ENCODE measurements at regions not wholly inside any gene's neighbourhood (a gene's known extent, or its start where the extent isn't known, plus 50 kb on each side); places are given as distances from the start of the nearest gene placed in this dataset.
A peak's percentile ranks its signal among the peaks of the same experiment; 100 is the strongest.
"Not testable (repeated sequence)": the region's sequence is repeated elsewhere in the genome, so short reads cannot be mapped to it uniquely, and the experiment has no call there.

DNA sequence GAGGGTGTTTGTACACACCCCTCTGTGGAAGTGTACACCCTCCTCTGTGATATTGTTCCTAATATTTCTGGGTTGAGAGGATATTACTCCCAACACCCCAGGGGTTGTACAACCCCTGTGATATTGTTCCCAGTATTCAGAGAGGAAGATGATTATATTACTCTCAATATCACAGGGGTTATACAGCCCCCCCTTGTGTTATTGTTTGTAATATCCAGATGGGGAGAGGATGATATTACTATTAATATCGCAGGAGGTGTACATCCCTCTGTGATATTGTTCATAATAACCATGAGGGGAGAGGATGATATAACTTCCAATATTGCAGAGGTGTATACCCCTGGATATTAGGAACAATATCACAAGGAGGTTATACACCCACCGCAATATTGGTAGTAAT is 566.1 kb upstream of the MIS18BP1 start:
- DNase-seq (ENCODE audit: low spot score) = no peak
- in situ Hi-C loops (cut with MboI; ENCODE audit: low pct_unique_long_range_greater_than_20kb, low sequenced_read_pairs, unreplicated experiment) = no loop called here
- no peak for TF ChIP-seq CTCF (IDR thresholded peaks at IDR 0.05; ENCODE audit: extremely low read depth, insufficient read depth, missing control alignments)

DNA sequence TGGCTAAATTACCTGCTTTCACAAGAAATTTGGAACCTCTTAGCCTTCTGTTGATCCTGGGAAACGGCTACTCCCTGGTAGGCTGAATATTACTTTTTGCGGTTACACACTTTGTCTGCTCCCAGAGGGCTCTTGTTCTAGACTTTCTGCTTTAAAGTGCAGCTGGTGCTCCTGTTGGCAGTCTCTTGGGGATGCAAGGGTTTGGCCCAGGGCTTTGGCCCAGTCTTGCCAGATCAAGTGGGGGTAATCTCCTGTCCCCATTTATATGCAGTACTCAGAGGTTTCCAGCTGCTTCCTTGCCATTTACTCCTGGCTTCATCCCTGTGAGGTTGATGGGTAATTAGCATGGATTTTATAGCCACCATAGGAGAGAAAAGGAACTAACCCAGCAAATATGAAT is 558.2 kb upstream of the MIS18BP1 start:
- no peak for DNase-seq (ENCODE audit: low spot score)
- in situ Hi-C loops (cut with MboI; ENCODE audit: low pct_unique_long_range_greater_than_20kb, low sequenced_read_pairs, unreplicated experiment) = no loop called here
- no peak for TF ChIP-seq CTCF (IDR thresholded peaks at IDR 0.05; ENCODE audit: extremely low read depth, insufficient read depth, missing control alignments)

DNA sequence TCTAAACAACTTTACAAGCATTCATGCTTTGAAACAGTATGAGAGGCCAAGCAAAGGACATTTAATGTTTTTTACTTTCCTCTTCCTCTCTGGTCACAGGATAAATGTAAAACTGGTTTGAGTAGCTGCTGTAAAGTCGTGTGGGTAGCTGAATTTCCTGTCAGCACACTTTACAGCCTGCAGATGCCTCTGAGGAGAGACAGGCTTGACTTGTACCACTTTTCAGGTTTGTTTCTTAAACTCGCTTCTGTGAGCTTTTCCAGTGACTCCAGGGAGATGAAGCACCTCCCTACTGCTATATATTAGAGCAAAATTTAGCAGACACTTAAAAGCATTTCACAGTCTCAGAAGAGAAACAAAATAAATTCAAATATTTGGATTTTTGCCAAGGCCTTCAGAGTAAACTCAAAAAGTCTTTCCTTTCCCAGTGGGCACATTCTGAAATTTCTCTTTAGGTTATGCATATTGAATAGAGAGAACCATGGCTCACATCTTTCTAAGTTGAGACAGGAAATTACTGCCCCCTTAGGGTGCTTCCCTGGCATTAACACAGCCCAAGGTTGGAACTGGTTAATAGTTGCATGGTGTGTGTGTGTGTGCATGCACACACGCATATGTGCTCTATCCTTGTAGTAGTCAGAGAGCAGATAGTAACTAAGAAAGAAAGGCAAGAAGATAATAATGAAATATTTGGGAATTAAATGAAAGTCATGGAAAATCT is 557.3 kb upstream of the MIS18BP1 start:
- TF ChIP-seq CTCF (IDR thresholded peaks at IDR 0.05; ENCODE audit: extremely low read depth, insufficient read depth, missing control alignments) = peak; percentile 27
- peak; percentile 10 for DNase-seq (ENCODE audit: low spot score)
- in situ Hi-C loops (cut with MboI; ENCODE audit: low pct_unique_long_range_greater_than_20kb, low sequenced_read_pairs, unreplicated experiment) = no loop called here

- in situ Hi-C loops (cut with MboI; ENCODE audit: low pct_unique_long_range_greater_than_20kb, low sequenced_read_pairs, unreplicated experiment) = no loop called here
- TF ChIP-seq CTCF (IDR thresholded peaks at IDR 0.05; ENCODE audit: extremely low read depth, insufficient read depth, missing control alignments) = no peak
- no peak for DNase-seq (ENCODE audit: low spot score)
Measured at GRCh38 chr14:45807178-45807899, 554.3 kb upstream of the MIS18BP1 start.

DNA sequence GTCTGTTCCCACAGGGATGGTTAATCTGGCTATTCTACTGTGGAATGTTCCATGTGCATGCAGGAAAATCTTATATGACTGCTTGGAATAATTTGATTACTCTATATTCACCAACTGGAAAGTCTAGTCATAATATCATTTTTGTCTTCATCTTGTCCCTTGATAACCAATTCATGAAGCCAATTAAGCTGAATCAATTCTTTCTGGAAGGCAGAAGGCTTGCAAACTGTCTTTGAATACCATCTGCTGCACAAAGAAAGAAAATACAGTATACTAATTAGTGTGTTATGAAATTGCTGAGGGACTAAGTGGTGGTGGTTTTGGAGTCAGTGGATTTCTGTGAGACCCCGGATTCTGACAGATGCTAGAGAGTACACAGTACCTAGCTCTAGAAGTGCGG is 546.5 kb upstream of the MIS18BP1 start:
- in situ Hi-C loops (cut with MboI; ENCODE audit: low pct_unique_long_range_greater_than_20kb, low sequenced_read_pairs, unreplicated experiment) = no loop called here
- no peak for DNase-seq (ENCODE audit: low spot score)
- no peak for TF ChIP-seq CTCF (IDR thresholded peaks at IDR 0.05; ENCODE audit: extremely low read depth, insufficient read depth, missing control alignments)

DNA sequence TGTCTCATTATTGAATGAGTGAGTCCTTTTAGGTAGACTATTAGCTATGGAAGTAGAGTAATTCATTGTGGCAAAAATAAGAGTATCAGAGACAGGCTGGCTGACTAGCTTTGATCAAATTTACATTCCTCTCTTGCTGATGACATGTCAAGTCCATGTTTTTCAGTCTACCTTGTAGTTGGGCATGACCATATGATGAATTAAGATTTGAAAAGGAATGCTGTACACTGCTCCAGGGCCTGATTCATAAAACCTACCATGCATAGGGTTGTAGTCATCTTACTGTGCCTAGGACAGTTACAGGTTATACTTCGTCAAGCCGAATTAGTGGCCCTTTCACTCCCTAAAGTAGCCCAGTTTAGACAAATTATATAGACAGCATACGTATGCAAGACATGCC is 545.7 kb upstream of the MIS18BP1 start:
- no peak for DNase-seq (ENCODE audit: low spot score)
- no peak for TF ChIP-seq CTCF (IDR thresholded peaks at IDR 0.05; ENCODE audit: extremely low read depth, insufficient read depth, missing control alignments)
- in situ Hi-C loops (cut with MboI; ENCODE audit: low pct_unique_long_range_greater_than_20kb, low sequenced_read_pairs, unreplicated experiment) = no loop called here

DNA sequence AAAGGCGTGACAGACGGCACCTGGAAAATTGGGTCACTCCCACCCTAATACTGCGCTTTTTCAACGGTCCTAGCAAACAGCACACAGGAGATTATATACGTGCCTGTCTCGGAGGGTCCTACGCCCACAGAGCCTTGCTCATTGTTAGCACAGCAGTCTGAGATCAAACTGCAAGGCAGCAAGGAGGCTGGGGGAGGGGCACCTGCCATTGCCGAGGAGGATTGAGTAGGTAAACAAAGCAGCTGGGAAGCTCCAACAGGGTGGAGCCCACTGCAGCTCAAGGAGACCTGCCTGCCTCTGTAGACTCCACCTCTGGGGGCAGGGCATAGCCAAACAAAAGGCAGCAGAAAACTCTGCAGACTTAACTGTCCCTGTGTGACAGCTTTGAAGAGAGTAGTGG is 543.0 kb upstream of the MIS18BP1 start:
- DNase-seq (ENCODE audit: low spot score) = not testable (repeated sequence)

More for the DNA sequence above, 543.0 kb upstream of the MIS18BP1 start:
- in situ Hi-C loops (cut with MboI; ENCODE audit: low pct_unique_long_range_greater_than_20kb, low sequenced_read_pairs, unreplicated experiment) = not testable (repeated sequence)
